ENCODE measurements at regions not wholly inside any gene's neighbourhood (a gene's known extent, or its start where the extent isn't known, plus 50 kb on each side); places are given as distances from the start of the nearest gene placed in this dataset.

DNA sequence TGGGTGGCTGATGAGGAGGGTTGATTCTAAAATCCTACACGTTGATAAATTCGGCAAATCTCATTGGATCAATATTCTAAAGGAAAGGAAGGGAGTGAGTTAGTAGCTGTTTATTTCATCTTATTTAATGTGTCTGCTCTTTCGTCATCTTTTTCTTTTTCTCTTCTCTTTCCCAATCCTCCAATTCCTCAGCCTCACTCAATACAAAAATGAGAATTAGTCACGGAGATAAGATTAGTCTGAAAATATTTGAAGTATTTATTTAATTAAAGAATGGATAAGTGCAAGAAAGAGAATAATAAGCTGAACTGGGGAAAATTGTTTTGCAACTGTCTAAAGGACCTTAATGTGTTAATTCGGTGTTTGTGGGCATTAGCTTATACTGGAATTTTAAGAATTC, 1095.1 kb downstream of the DTWD2 start:
- no peak for TF ChIP-seq EZH2phosphoT487 (IDR thresholded peaks at IDR 0.05; ENCODE audit: low read depth)
- TF ChIP-seq, protein P1, sequence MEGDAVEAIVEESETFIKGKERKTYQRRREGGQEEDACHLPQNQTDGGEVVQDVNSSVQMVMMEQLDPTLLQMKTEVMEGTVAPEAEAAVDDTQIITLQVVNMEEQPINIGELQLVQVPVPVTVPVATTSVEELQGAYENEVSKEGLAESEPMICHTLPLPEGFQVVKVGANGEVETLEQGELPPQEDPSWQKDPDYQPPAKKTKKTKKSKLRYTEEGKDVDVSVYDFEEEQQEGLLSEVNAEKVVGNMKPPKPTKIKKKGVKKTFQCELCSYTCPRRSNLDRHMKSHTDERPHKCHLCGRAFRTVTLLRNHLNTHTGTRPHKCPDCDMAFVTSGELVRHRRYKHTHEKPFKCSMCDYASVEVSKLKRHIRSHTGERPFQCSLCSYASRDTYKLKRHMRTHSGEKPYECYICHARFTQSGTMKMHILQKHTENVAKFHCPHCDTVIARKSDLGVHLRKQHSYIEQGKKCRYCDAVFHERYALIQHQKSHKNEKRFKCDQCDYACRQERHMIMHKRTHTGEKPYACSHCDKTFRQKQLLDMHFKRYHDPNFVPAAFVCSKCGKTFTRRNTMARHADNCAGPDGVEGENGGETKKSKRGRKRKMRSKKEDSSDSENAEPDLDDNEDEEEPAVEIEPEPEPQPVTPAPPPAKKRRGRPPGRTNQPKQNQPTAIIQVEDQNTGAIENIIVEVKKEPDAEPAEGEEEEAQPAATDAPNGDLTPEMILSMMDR (IDR thresholded peaks at IDR 0.05; ENCODE audit: low read depth, low read length) = no peak

Data from OCI-LY3 (cell line).